ENCODE measurements at regions not wholly inside any gene's neighbourhood (a gene's known extent, or its start where the extent isn't known, plus 50 kb on each side); places are given as distances from the start of the nearest gene placed in this dataset.

DNA sequence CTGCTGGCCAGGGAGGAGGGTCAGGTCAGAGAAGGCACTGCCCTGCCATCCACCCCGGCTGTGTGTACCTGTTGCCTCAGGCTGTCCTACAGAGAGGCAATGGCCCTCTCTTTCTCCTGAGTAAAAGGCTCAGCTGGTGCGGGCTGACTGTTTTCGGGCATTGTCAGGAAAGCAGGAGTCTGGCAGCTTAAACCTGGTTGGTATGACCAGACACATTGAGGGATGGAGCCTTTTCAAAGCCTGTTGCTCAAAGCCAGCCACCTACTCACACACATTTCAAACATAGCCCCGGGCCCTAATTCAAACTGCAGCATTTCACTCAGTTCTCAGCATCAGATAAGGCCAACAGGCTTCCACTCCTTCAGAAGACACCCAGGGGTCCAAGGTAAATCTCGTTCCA is 61.8 kb upstream of the PDX1 start:
- TF ChIP-seq CTCF (conservative IDR thresholded peaks at IDR 0.05; ENCODE audit: low read length) (no peak), EZH2phosphoT487 (IDR thresholded peaks at IDR 0.05; ENCODE audit: borderline replicate concordance, low read depth, low read length) (no peak)
